PC-9 (cell line): ENCODE measurements at regions not wholly inside any gene's neighbourhood (a gene's known extent, or its start where the extent isn't known, plus 50 kb on each side); places are given as distances from the start of the nearest gene placed in this dataset.

Experiments
- EZH2 ChIP-seq: fragments of 200-600 bp; sonication (generic); IDR thresholded peaks from 2 replicates; pipeline ENCODE4 v1.8.0; 2017; ENCODE audit warnings: antibody characterized with exemption, low read depth
- TF ChIP-seq, protein P1 (sequence below): fragments of 200-600 bp; sonication (generic); conservative IDR thresholded peaks from 2 replicates; pipeline ENCODE4 v1.6.1; 2017; ENCODE audit warnings: mixed run types, antibody characterized with exemption, mild to moderate bottlenecking, moderate library complexity

DNA sequence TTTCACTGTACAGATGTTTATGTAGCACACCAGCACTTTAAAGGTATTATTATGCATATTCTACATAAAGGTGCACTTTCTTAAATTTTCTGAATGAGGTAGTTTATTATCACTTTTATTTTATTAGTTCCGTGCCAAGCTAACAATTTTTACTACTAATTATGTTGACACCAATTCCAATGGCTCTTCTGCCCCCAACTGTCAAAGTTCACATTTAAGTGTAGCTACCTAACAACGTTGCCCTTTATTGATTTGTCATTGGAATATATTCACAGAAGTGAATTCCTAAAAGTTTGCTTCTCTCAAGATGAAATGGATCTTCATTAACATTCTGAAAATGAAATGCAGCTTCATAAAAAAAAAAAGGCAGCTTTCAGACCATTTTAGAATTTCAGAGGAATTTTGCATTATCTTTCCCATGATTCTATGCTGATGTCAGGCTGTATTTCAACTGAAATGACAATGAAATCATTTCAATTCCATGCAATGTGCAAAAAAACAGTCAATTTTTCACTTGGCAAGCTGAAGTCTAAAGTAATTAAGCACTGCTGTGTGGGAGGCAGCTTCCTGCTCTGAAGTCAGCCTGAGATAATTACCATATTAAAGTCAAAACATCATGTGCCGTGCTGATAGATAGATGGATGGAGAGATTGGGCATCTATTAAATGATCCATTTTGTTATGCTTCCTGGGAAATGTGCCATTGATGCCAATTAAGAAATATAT lies 229.2 kb downstream of the TTLL7 start:
- TF ChIP-seq, protein P1, sequence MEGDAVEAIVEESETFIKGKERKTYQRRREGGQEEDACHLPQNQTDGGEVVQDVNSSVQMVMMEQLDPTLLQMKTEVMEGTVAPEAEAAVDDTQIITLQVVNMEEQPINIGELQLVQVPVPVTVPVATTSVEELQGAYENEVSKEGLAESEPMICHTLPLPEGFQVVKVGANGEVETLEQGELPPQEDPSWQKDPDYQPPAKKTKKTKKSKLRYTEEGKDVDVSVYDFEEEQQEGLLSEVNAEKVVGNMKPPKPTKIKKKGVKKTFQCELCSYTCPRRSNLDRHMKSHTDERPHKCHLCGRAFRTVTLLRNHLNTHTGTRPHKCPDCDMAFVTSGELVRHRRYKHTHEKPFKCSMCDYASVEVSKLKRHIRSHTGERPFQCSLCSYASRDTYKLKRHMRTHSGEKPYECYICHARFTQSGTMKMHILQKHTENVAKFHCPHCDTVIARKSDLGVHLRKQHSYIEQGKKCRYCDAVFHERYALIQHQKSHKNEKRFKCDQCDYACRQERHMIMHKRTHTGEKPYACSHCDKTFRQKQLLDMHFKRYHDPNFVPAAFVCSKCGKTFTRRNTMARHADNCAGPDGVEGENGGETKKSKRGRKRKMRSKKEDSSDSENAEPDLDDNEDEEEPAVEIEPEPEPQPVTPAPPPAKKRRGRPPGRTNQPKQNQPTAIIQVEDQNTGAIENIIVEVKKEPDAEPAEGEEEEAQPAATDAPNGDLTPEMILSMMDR, result no peak
- no peak for TF ChIP-seq EZH2
